Activated CD4-positive, alpha-beta T cell treated with anti-CD3 and anti-CD28 coated beads, Interleukin-2, amount 10 ng/mL, durations not matched to agents 7 days and 5 days (primary cell): ENCODE measurements at regions not wholly inside any gene's neighbourhood (a gene's known extent, or its start where the extent isn't known, plus 50 kb on each side); places are given as distances from the start of the nearest gene placed in this dataset.
"Not testable (repeated sequence)": the region's sequence is repeated elsewhere in the genome, so short reads cannot be mapped to it uniquely, and the experiment has no call there.

Experiments used
- CTCF ChIA-PET: fragments of 350-600 bp; sonication (Branson Sonifier 250); formaldehyde crosslinking; loops from one replicate; lab custom pipeline; 2021; ENCODE audit warnings: antibody characterized with exemption; lab: Charles Lee
- POLR2A ChIA-PET: fragments of 350-600 bp; sonication (Branson Sonifier 250); formaldehyde crosslinking; loops from one replicate; lab custom pipeline; 2021; ENCODE audit warnings: antibody characterized with exemption; lab: Charles Lee
- DNase-seq: peaks from one replicate; pipeline ENCODE4 v3.0.0-alpha.2; 2020
- H3K27ac Mint-ChIP-seq: one replicate; pipeline ENCODE4 v1.8.0; 2021; ENCODE audit warnings: mild to moderate bottlenecking, moderate library complexity, mixed read lengths
- H3K27me3 Mint-ChIP-seq: one replicate; pipeline ENCODE4 v1.8.0; 2021; ENCODE audit warnings: mixed read lengths
- H3K36me3 Mint-ChIP-seq: one replicate; pipeline ENCODE4 v1.8.0; 2021; ENCODE audit warnings: low read depth, mixed read lengths
- H3K4me1 Mint-ChIP-seq: one replicate; pipeline ENCODE4 v1.8.0; 2021; ENCODE audit warnings: mixed read lengths
- H3K4me3 Mint-ChIP-seq: one replicate; pipeline ENCODE4 v1.8.0; 2021; ENCODE audit warnings: mild to moderate bottlenecking, moderate library complexity, mixed read lengths
- H3K9me3 Mint-ChIP-seq: one replicate; pipeline ENCODE4 v1.8.0; 2021; ENCODE audit warnings: mixed read lengths

DNA sequence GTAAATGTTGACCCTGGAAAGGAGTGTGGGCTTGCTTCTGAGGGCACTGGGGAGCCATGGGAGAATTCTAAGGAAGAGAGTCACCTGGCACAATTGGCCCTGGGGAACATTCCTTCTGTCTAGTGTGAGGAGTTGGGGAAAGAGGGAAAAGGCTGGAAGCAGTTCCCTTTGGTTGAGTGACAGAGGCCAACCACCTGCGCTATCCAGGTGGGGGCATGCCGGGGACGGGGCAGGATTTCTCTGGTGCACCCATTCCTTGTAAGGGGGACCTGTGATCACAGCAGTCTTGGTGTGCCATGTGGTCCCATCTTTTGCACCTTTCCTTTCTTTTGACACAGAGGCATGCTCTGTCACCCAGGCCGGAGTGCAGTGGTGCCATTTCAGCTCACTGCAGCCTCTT is 92.1 kb upstream of the GRK3 start:
- H3K36me3 Mint-ChIP-seq = peaks cover 9% of the 10 kb centered on the region
- H3K4me3 Mint-ChIP-seq = no peak overlapping the region
- POLR2A ChIA-PET = no interaction called here
- peaks cover 7% of the 10 kb centered on the region for H3K9me3 Mint-ChIP-seq
- no peak for DNase-seq
- H3K27ac Mint-ChIP-seq = no peak overlapping the region
- H3K27me3 Mint-ChIP-seq = no peaks in the 10 kb centered on the region
- CTCF ChIA-PET = no interaction called here
- H3K4me1 Mint-ChIP-seq = peaks cover 6% of the 10 kb centered on the region

DNA sequence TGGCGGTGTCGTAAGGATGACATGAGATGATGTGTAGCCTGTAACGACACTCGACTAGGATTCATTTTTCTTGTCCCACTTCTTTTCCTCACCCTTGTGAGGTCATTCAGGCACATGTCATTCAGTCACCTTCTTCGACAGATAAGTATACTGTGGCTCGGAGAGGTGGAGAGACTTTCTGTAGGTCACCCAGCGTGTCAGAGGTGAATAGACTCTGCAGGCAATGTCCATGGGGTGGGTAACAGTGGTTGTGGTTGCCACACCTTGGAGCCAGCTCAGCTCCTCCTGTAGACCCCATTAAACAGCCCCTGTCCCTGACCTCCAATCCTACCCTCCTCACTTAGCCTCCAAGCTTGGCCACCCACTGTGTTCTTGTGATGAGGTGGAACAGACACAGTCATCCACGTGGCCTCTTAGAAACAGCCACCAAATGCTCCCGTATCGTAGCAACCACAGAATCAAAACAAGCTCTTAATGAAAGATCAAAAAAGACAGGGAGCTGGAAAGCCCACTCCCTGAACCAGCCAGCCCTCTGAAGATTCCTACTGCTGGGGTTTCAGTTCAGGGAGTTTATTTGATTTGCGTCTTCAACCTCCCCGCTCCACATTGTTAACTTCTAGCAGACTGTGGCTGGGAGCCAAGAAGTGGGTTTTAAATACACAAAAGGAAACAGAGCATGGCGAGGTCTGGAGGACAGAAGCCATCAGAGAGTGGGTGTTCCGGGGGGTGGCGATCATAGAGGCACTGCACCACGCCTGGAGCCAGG is 89.0 kb upstream of the GRK3 start:
- Mint-ChIP-seq H3K4me1 (peaks cover 6% of the 10 kb centered on the region), H3K36me3 (peaks cover 14% of the 10 kb centered on the region), H3K27me3 (no peaks in the 10 kb centered on the region), H3K4me3 (no peak overlapping the region), H3K27ac (no peak overlapping the region), H3K9me3 (peaks cover 12% of the 10 kb centered on the region)
- CTCF ChIA-PET = no interaction called here
- no peak for DNase-seq
- POLR2A ChIA-PET = no interaction called here

DNA sequence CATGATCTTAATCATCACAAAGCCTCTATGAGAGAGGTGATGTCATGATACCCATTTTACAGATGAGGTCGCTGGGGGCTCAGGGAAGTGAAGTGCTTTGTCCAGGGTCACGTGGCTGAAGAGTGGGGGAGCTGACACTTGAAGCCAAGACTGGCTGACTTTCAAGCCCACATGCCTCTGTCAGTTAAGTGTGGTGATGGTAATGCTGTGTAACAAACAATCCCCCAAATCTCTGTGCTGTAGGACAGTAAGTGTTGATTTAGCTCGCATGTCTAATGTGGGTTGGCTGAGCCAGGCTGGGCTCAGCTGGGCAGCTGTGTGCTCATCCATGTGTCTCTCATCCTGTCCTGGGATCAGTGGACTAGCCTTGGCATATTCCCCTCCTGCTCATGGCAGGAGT is 87.1 kb upstream of the GRK3 start:
- H3K27me3 Mint-ChIP-seq = no peaks in the 10 kb centered on the region
- CTCF ChIA-PET = interaction anchor here (1.1 kb wide), 1 partner anchor 30 kb away, joined by 3 read pairs; no protein-coding TSS in a partner anchor

DNA sequence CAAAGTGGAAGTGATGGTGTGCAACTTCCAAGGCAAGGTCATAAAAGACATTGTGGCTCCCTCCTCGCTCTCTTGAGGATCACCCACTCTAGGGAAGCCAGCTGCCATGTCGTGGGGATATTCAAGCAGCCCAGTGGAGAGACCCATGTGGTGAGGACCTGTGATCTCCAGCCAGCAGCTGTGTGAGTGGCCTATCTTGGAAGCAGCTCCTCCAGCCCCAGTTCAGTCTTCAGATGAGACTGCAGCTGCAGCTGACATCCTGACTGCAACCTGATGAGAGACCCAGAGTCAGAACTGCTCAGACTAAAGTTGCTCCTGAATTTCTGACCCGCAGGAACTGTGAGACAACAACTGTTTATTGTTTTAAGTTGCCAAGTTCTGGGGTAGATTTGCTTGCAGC is 86.4 kb upstream of the GRK3 start:
- Mint-ChIP-seq H3K27me3 (no peaks in the 10 kb centered on the region), H3K27ac (no peak overlapping the region), H3K36me3 (peaks cover 21% of the 10 kb centered on the region), H3K9me3 (peaks cover 15% of the 10 kb centered on the region), H3K4me3 (no peak overlapping the region), H3K4me1 (peaks cover 6% of the 10 kb centered on the region)
- DNase-seq = no peak
- POLR2A ChIA-PET = no interaction called here
- CTCF ChIA-PET = interaction anchor here (0.7 to 0.8 kb wide), 2 partner anchors 50 to 295 kb away, joined by 3 read pairs; no protein-coding TSS in a partner anchor

More for the DNA sequence above, 87.1 kb upstream of the GRK3 start:
- POLR2A ChIA-PET = no interaction called here
- Mint-ChIP-seq H3K27ac (no peak overlapping the region), H3K36me3 (peaks cover 21% of the 10 kb centered on the region), H3K9me3 (peaks cover 15% of the 10 kb centered on the region), H3K4me3 (no peak overlapping the region), H3K4me1 (peaks cover 6% of the 10 kb centered on the region)
- no peak for DNase-seq

DNA sequence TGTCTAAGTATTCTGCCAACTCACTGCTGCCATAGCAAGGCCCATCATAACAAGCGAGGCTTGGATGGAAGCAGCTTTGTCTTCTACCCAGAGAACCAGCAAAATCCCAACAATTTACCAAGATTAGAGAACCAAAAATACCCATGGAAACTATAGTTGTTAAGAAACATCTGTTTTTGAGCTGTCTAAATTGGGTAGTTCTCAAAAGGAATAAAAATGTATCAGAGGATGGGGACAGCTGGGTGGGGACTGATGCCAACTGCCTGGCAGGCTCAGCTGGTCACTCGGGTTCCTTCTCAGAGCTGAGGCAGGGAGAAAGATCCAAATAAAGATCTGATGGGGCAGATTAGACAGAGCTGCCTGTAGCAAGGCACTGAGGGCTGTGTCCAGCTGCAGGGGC is 85.9 kb upstream of the GRK3 start:
- H3K27me3 Mint-ChIP-seq = no peaks in the 10 kb centered on the region
- H3K36me3 Mint-ChIP-seq = peaks cover 21% of the 10 kb centered on the region
- CTCF ChIA-PET = interaction anchor here (0.7 to 0.8 kb wide), 2 partner anchors 50 to 295 kb away, joined by 3 read pairs; no protein-coding TSS in a partner anchor
- no peak for DNase-seq
- H3K27ac Mint-ChIP-seq = no peak overlapping the region
- H3K4me1 Mint-ChIP-seq = peaks cover 7% of the 10 kb centered on the region
- POLR2A ChIA-PET = no interaction called here
- H3K4me3 Mint-ChIP-seq = no peak overlapping the region
- H3K9me3 Mint-ChIP-seq = peaks cover 15% of the 10 kb centered on the region

DNA sequence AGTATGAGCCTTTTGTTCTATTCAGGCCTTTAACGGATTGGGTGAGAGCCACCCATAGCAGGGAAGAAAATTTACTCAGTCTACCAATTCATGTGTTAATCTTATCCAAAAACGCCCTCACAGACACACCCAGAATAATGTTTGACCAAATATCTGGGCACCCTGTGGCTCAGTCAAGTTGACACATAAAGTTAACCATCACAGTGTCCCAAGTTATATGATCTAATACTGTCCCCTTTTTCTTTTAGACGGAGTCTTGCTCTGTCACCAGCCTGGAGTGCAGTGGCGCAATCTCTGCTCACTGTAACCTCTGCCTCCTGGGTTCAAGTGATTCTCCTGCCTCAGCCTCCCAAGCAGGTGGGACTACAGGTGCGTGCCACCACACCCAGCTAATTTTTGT is 83.6 kb upstream of the GRK3 start:
- Mint-ChIP-seq H3K36me3 (peaks cover 23% of the 10 kb centered on the region), H3K9me3 (peaks cover 15% of the 10 kb centered on the region), H3K4me1 (peaks cover 22% of the 10 kb centered on the region)
- DNase-seq, H3K27me3 Mint-ChIP-seq, CTCF ChIA-PET, H3K27ac Mint-ChIP-seq, H3K4me3 Mint-ChIP-seq, POLR2A ChIA-PET: not testable (repeated sequence)

DNA sequence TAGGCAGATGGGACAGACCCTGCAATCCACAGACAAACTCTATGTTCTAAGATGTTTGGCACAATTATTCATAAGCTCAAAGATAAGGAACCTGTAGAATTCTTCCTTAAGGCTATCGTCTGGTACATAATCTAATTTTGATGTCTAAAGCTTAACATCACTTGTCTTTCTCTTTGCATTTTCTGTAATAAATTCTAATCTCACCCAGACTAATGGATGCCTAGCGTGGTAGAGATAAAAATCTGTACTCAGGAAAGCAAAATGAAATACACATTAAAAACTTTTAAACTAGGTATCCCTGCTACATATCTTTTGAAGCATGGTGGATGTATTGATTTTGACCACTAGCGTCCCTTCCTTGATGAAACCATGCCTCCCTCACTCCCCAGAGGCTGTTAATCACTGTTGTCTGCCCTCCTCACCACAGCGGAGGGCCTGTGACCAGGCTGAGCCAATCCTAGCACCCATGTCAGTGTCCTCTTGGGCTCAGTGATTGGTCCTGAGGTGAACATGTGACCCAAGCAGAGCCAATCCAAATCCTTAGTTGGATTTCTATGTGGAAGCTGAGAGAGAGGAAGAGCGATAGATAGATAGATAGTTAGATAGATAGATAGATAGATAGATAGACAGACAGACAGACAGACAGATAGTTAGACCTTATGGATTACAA is 82.2 kb upstream of the GRK3 start:
- ChIA-PET CTCF (interaction anchor here (1.1 kb wide), 1 partner anchor 12 kb away, joined by 3 read pairs; no protein-coding TSS in a partner anchor), POLR2A (no interaction called here)
- no peak overlapping the region for H3K4me3 Mint-ChIP-seq
- H3K27me3 Mint-ChIP-seq = no peaks in the 10 kb centered on the region
- DNase-seq = no peak
- peaks cover 10% of the 10 kb centered on the region for H3K9me3 Mint-ChIP-seq
- H3K27ac Mint-ChIP-seq = no peak overlapping the region
- peaks cover 29% of the 10 kb centered on the region for H3K4me1 Mint-ChIP-seq
- peaks cover 16% of the 10 kb centered on the region for H3K36me3 Mint-ChIP-seq

DNA sequence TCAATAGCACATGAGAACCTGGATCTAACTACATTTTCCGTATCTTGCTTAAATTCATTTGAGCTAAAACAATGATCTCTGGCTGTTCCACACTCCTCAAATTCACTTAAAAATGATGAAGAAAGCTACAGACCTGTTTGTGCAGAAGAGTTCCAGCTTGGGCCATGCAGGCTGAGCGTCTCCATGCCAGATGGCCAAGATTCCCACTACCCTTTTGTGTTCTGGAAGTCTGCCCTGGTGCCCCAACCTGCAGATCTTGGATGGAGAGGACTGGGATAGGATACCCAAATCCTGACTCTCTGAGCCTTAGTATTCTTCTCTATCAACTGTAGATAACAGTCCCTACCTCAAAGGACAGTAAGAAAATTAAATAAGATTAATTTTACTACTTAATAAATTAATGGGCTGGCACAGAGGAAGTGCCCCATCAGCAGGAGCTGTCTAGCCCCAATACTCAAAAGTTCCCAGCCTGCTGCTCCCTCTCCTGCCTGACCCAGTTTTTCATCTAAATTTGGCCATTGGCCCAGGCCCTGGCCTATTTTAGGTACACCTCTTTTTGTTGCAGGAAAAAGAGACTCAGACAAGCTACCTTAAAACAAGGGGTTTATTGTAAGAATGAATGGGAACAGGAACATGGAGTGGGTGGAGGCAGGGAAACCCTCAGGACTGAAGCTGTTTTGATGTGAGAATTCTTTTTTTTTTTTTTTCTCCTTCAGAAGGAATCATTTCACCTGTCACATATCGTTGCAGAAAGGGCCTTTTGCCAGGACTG is 81.4 kb upstream of the GRK3 start:
- DNase-seq = no peak
- CTCF ChIA-PET = interaction anchor here (0.9 to 1.1 kb wide), 2 partner anchors 10 to 11 kb away, joined by 3 read pairs; no protein-coding TSS in a partner anchor
- Mint-ChIP-seq H3K27me3 (no peaks in the 10 kb centered on the region), H3K36me3 (peaks cover 11% of the 10 kb centered on the region), H3K27ac (no peak overlapping the region), H3K4me3 (no peak overlapping the region), H3K4me1 (peaks cover 29% of the 10 kb centered on the region), H3K9me3 (peaks cover 3% of the 10 kb centered on the region)
- POLR2A ChIA-PET = no interaction called here

DNA sequence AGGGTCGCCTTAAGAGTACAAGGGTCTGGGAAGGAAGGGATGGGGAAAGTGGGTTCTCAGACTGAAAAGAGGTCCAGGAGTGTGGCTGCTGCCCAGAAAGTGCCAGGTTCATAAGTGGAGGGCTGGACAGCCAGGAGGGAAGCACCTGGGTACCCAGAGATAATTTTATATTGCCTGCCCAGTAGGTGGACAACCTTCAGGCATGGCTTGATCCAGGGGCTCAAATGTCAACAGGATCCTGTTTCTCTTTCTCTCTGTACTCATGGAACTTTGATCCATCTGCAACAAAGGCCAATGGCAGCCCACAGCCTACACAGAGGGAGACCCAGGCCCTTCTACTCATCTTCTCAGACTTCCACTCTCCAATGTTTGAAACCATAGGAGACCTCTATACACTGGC is 80.5 kb upstream of the GRK3 start:
- ChIA-PET CTCF (interaction anchor here (0.9 kb wide), 2 partner anchors 9 to 289 kb away, joined by 3 to 4 read pairs; no protein-coding TSS in a partner anchor), POLR2A (no interaction called here)
- Mint-ChIP-seq H3K4me1 (peaks cover 29% of the 10 kb centered on the region), H3K27me3 (no peaks in the 10 kb centered on the region), H3K36me3 (peaks cover 11% of the 10 kb centered on the region), H3K4me3 (no peak overlapping the region), H3K27ac (no peak overlapping the region), H3K9me3 (peaks cover 3% of the 10 kb centered on the region)
- no peak for DNase-seq

DNA sequence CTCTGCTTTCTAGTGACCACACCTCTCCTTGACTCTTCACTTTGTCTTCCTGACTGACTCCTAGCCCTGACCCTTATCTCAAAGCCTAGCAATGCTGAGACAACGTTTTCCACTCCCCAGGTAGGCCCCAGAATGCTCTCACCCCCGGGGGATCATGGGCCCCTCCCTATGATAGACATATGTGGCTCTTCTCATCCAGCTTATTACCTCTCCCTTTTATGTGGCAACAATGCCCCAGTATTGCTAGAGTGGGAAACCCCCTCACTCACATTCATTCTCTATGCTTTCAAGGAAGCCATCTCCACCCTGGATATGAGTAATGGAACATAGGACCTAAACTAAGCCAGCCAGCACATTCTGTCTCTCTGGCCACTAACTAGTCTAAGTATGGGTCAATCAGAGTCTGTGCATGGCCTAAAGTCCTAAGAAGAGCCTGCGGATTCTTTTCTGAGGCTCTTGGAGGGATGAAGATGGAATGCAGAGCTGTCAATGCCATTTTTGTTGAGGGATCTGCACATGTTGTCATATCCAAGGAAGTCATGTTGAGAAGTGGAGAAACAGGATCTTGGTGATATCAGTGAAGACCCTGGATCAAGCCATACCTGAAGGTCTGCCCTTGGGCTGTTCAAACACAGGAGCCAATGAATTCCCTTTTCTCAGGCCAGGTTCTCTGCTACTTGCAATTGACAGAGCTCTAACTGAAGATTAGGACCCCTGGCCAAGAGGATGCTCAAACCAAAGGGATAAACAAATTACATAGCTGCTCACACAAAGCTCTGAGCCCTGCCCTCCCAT is 79.8 kb upstream of the GRK3 start:
- Mint-ChIP-seq H3K27me3 (no peaks in the 10 kb centered on the region), H3K9me3 (peaks cover 3% of the 10 kb centered on the region), H3K4me1 (peaks cover 29% of the 10 kb centered on the region), H3K27ac (peak overlapping the region; percentile 4), H3K36me3 (peaks cover 11% of the 10 kb centered on the region), H3K4me3 (no peak overlapping the region)
- POLR2A ChIA-PET = no interaction called here
- CTCF ChIA-PET = interaction anchor here (0.9 to 1.5 kb wide), 2 partner anchors 11 to 288 kb away, joined by 4 read pairs; no protein-coding TSS in a partner anchor
- no peak for DNase-seq

DNA sequence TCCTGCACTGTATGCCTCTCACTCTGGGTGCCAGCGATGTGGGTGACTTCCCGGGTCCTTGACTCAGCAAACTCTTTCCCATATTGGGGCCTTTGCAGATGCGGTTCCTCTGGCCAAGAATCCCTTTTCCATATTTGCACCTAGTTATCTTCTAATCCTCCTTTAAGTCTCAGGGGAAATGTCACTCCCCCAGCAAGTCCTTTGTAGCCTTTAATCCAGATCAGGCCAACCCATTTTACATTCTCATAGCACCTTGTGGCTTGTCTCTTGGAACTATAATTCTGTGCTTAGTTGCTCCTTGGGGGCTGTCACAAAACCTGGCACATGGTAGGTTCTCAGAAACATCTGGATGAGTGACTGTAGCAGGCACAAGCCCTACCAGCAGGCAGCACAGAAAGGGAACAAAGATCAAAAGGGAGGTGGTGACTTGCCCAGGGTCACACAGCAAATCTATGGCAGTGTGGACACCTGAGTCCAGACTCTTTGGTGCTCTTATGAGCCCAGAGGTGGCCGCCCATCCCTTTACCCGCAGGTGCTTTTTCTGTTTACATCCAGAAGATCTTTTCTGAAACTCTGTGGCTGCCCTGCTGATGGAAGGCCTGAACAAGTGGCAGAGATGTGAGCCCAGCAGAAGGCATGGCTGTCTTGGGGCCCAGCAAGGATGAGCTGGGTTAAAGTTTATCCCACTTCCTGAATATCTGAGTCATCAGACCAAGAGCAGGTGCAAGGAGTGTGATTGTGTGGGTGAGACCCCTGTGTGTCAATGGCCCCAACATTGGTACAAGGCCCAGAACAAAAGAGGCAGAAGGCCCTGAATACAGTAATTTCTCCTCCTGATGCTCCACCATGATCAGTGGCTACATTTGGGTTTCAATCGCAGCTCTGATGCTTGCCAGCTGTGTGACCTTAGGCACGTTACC is 78.6 kb upstream of the GRK3 start:
- H3K36me3 Mint-ChIP-seq = peaks cover 8% of the 10 kb centered on the region
- ChIA-PET CTCF (interaction anchor here (1.2 to 1.5 kb wide), 2 partner anchors 9 to 12 kb away, joined by 3 to 4 read pairs; no protein-coding TSS in a partner anchor), POLR2A (no interaction called here)
- peaks cover 29% of the 10 kb centered on the region for H3K4me1 Mint-ChIP-seq
- DNase-seq = no peak
- H3K27me3 Mint-ChIP-seq = no peaks in the 10 kb centered on the region
- H3K27ac Mint-ChIP-seq = peak overlapping the region; percentile 4
- H3K4me3 Mint-ChIP-seq = no peak overlapping the region
- no peaks in the 10 kb centered on the region for H3K9me3 Mint-ChIP-seq
